Prostate gland (tissue), 2 donors: ENCODE measurements at regions not wholly inside any gene's neighbourhood (a gene's known extent, or its start where the extent isn't known, plus 50 kb on each side); places are given as distances from the start of the nearest gene placed in this dataset.

Experiments
- DNase-seq: peaks from one replicate; pipeline ENCODE4 v3.0.0-alpha.2; 2019; ENCODE audit warnings: low spot score
- H3K27ac ChIP-seq, 2 donors: fragments of 200-600 bp; sonication (generic); 2 replicates each; pipeline ENCODE4 v1.5.1; 2017 to 2019
- H3K27me3 ChIP-seq: fragments of 200-600 bp; sonication (generic); replicated peaks from 2 replicates; pipeline ENCODE4 v1.5.1; 2019; ENCODE audit not compliant: insufficient read depth
- H3K36me3 ChIP-seq, 2 donors: fragments of 200-600 bp; sonication (generic); 1 replicate in 1 of 2; 2 replicates in 1 of 2; pipeline versions ENCODE4 v1.5.1 to v1.8.1; 2017 to 2019
- H3K4me1 ChIP-seq: fragments of 200-600 bp; sonication (generic); replicated peaks from 2 replicates; pipeline ENCODE4 v1.5.1; 2019
- H3K4me3 ChIP-seq, 2 donors: fragments of 200-600 bp; sonication (generic); 2 replicates each; pipeline ENCODE4 v1.5.1; 2017 to 2019
- H3K9me3 ChIP-seq: fragments of 200-600 bp; sonication (generic); 2 replicates; pipeline ENCODE4 v1.5.1; 2017
- POLR2A ChIP-seq: fragments of 450-650 bp; IDR thresholded peaks from one replicate; pipeline ENCODE4 v1.6.1; 2016; ENCODE audit warnings: antibody characterized with exemption, mild to moderate bottlenecking
- POLR2AphosphoS5 ChIP-seq: sonication (generic); formaldehyde crosslinking; IDR thresholded peaks from one replicate; pipeline ENCODE4 v1.6.1; 2017; ENCODE audit warnings: antibody characterized with exemption
- WGBS: methylation state at CpG from one replicate; pipeline ENCODE4 v1.1.5; 2018; 5-methylcytosine and 5-hydroxymethylcytosine counted together
- intact Hi-C: fragments of 100-400 bp; cut with DNase I; formaldehyde crosslinking; loops from one replicate; pipeline ENCODE4 v1.14.2; 2022
- TF ChIP-seq, protein P1 (sequence below), 4 experiments: fragments of 200-600 bp in 2 of 4; fragments of 450-650 bp in 2 of 4; sonication (generic) in 2 of 4; IDR thresholded peaks; 1 replicate in 3 of 4; 2 replicates in 1 of 4; pipeline ENCODE4 v1.5.1; 2016 to 2019; ENCODE audit warnings: antibody characterized with exemption in 4 of 4, mild to moderate bottlenecking in 2 of 4, moderate library complexity in 2 of 4

DNA sequence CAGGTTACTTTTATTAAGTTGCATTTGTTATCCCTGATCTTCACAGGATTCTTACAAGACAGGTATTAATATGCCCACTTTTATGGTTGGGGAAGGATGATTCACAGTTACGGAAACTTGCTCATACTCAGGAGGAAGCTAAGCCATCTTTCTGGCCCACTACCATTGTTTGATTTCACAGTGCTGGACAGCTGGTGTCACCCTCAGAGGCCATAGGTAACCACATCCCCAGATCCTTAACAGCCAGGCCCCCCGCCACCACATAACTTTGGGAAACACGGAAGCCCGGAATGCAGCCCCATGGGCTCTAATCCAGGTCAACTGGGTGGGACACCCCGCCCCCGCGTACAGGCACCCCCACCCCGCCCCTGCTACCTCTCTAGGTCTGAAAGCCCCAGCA, 119.7 kb downstream of the IRS2 start:
- 80% methylated on average over 8 of the region's 8 CpGs for WGBS
- no peak overlapping the region for H3K4me3 ChIP-seq
- no peaks in the 10 kb centered on the region for H3K27me3 ChIP-seq
- H3K36me3 ChIP-seq = no peaks in the 10 kb centered on the region
- H3K27ac ChIP-seq = no peak overlapping the region
- TF ChIP-seq POLR2A (no peak), POLR2AphosphoS5 (no peak)
- TF ChIP-seq, protein P1, sequence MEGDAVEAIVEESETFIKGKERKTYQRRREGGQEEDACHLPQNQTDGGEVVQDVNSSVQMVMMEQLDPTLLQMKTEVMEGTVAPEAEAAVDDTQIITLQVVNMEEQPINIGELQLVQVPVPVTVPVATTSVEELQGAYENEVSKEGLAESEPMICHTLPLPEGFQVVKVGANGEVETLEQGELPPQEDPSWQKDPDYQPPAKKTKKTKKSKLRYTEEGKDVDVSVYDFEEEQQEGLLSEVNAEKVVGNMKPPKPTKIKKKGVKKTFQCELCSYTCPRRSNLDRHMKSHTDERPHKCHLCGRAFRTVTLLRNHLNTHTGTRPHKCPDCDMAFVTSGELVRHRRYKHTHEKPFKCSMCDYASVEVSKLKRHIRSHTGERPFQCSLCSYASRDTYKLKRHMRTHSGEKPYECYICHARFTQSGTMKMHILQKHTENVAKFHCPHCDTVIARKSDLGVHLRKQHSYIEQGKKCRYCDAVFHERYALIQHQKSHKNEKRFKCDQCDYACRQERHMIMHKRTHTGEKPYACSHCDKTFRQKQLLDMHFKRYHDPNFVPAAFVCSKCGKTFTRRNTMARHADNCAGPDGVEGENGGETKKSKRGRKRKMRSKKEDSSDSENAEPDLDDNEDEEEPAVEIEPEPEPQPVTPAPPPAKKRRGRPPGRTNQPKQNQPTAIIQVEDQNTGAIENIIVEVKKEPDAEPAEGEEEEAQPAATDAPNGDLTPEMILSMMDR (IDR thresholded peaks at IDR 0.05) = no peak
- no peaks in the 10 kb centered on the region for H3K4me1 ChIP-seq
- H3K9me3 ChIP-seq = no peaks in the 10 kb centered on the region
- DNase-seq = no peak
- intact Hi-C loops = no loop called here

DNA sequence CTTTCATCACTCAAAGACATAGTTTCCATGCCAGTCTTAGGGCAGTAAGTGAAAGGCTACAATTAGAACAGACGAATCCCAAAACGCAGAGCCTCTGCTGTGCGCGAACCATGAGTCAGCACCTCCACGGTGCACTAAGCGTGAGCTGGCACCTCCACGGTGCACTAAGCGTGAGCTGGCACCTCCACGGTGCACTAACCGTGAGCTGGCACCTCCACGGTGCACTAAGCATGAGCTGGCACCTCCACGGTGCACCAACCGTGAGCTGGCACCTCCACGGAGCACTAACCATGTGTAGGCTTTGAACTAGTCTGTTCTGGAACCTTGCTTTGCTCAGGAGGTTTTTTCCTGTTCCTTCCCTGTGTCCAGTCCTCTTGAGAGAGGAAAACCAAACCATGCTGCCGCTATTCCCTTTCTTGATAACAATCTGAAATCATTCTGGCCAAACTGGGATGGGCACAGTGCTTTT, 120.6 kb downstream of the IRS2 start:
- 91% methylated on average over 15 of the region's 15 CpGs for WGBS
- Histone ChIP-seq H3K9me3 (no peaks in the 10 kb centered on the region), H3K27ac (no peak overlapping the region), H3K4me3 (no peak overlapping the region), H3K36me3 (no peaks in the 10 kb centered on the region), H3K4me1 (no peaks in the 10 kb centered on the region), H3K27me3 (no peaks in the 10 kb centered on the region)
- DNase-seq = no peak
- intact Hi-C loops = no loop called here
- TF ChIP-seq, protein P1 (IDR thresholded peaks at IDR 0.05) = no peak
- no peak for TF ChIP-seq POLR2A
- no peak for TF ChIP-seq POLR2AphosphoS5

DNA sequence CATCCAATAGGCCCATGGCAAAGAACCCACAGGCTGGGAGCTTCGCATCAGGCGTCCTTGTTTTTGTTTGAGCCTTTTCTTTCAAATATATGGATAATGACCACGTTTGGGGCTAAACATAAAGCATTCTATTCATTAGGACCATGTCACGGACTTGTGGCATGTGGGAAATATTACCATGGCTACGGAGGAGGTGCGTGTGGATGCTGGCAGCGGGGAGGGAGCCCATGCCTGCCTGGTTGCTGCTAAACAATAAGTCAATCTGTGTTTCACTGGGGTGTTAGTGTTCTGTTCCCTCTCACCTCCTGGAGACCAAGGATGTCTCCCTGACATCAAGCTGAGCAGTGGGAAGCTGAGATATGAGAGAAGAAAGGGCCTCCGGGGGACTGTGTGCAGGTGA, 121.1 kb downstream of the IRS2 start:
- WGBS = 84% methylated on average over 8 of the region's 8 CpGs
- Histone ChIP-seq H3K9me3 (no peaks in the 10 kb centered on the region), H3K4me1 (no peaks in the 10 kb centered on the region), H3K4me3 (no peak overlapping the region), H3K36me3 (no peaks in the 10 kb centered on the region), H3K27me3 (no peaks in the 10 kb centered on the region), H3K27ac (no peak overlapping the region)
- DNase-seq = no peak
- no peak for TF ChIP-seq POLR2A
- TF ChIP-seq, protein P1 (IDR thresholded peaks at IDR 0.05) = no peak
- no peak for TF ChIP-seq POLR2AphosphoS5
- intact Hi-C loops = no loop called here

DNA sequence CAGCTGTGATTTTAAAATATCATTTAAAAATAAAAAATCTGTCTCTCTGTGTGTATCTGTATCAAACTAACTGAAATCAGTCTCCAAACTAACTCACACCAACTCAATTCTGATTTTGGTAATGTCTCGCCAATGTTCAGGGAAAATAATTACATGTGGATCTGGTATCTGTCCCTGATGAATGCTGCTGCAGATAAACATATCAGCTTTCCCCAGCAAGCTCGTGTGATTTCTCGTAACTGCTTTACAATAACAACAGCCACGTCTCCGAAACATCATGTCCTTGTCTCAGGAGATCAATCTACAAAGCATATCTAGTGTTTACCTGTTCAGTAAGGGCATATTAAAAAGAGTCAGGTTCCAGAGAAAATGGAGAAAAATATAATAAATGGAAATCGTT, 129.0 kb downstream of the IRS2 start:
- DNase-seq = no peak
- H3K27me3 ChIP-seq = no peaks in the 10 kb centered on the region
- TF ChIP-seq, protein P1 (IDR thresholded peaks at IDR 0.05) = no peak
- TF ChIP-seq POLR2AphosphoS5 (peak; percentile 59), POLR2A (no peak)
- 32% methylated on average over 6 of the region's 6 CpGs for WGBS
- no peak overlapping the region for H3K4me3 ChIP-seq
- intact Hi-C loops = no loop called here
- peak overlapping the region; percentile 27 to 41 for H3K27ac ChIP-seq
- H3K9me3 ChIP-seq = no peaks in the 10 kb centered on the region
- no peaks in the 10 kb centered on the region for H3K36me3 ChIP-seq
- H3K4me1 ChIP-seq = no peaks in the 10 kb centered on the region

DNA sequence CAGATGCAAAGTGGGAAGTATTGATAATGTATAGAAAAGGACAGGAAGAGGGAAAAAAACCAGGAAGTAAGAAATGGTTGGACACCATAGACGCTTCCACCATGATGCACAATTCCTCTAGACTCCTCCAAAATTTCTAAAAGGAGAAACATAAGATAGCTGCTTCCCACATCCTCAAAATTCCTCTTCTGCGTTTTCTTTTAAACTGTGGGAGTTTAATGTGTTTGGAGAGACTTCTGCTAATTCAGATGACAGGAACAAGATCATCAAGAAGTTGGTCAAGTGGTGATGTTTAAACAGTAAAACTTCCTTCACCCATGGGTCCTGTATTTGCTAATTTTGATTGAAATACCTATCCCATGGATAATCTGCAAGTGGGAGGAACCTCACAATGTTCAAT, 130.2 kb downstream of the IRS2 start:
- no peaks in the 10 kb centered on the region for H3K27me3 ChIP-seq
- H3K4me3 ChIP-seq = no peak overlapping the region
- H3K4me1 ChIP-seq = no peaks in the 10 kb centered on the region
- no peaks in the 10 kb centered on the region for H3K36me3 ChIP-seq
- WGBS = 89% methylated on average over 2 of the region's 2 CpGs
- H3K9me3 ChIP-seq = no peaks in the 10 kb centered on the region
- no peak overlapping the region for H3K27ac ChIP-seq
- intact Hi-C loops = no loop called here
- TF ChIP-seq, protein P1 (IDR thresholded peaks at IDR 0.05) = no peak
- no peak for TF ChIP-seq POLR2A
- no peak for TF ChIP-seq POLR2AphosphoS5
- DNase-seq = no peak
